Suprapubic skin (tissue), 4 donors: ENCODE measurements at regions not wholly inside any gene's neighbourhood (a gene's known extent, or its start where the extent isn't known, plus 50 kb on each side); places are given as distances from the start of the nearest gene placed in this dataset.

ENCODE experiments used
- CTCF ChIP-seq, 2 donors: fragments of 200-600 bp in 1 of 2; fragments of 450-650 bp in 1 of 2; sonication (generic) in 1 of 2; IDR thresholded peaks; one replicate each; pipeline ENCODE4 v1.5.1; 2016 to 2019; ENCODE audit warnings: antibody characterized with exemption in 2 of 2, mild to moderate bottlenecking in 1 of 2, moderate library complexity in 1 of 2
- POLR2A ChIP-seq, 2 donors: fragments of 450-650 bp; IDR thresholded peaks; one replicate each; pipeline ENCODE4 v1.6.1; 2017; ENCODE audit warnings: antibody characterized with exemption in 2 of 2, mild to moderate bottlenecking in 2 of 2, moderate library complexity in 2 of 2
- POLR2AphosphoS5 ChIP-seq, 3 donors: sonication (generic); formaldehyde crosslinking; IDR thresholded peaks; one replicate each; pipeline ENCODE4 v1.6.1; 2017; ENCODE audit warnings: antibody characterized with exemption in 3 of 3

DNA sequence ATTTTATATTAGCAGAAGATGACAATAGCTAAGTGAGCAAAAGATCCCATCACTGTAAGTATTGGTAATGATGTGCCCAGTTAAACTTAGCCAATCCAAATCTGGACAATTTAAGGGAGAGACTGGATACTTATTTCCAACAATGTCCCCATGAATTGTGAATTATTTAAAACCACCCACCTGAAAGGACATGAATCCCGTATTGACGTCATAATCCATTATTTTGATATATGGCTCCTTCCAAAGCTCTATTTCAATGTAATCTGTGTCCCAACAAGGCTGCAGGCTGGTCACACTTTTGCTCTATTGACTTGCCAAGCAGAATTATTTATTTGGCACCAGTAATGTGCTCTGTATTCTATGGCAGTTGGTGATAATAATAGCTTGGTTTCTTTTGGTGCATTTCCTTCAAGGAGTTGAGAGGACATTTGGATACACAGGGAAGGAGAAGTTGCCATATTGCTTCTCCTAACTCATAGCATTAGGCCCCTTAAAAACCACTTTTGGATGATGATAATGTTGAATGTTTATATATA lies 157.2 kb downstream of the NMUR2 start:
- TF ChIP-seq POLR2A (IDR thresholded peaks at IDR 0.05), result no peak
- no peak for TF ChIP-seq CTCF (IDR thresholded peaks at IDR 0.05)
- TF ChIP-seq POLR2AphosphoS5 (IDR thresholded peaks at IDR 0.05), result no peak
